ENCODE measurements at regions not wholly inside any gene's neighbourhood (a gene's known extent, or its start where the extent isn't known, plus 50 kb on each side); places are given as distances from the start of the nearest gene placed in this dataset.
"Not testable (repeated sequence)": the region's sequence is repeated elsewhere in the genome, so short reads cannot be mapped to it uniquely, and the experiment has no call there.

DNA sequence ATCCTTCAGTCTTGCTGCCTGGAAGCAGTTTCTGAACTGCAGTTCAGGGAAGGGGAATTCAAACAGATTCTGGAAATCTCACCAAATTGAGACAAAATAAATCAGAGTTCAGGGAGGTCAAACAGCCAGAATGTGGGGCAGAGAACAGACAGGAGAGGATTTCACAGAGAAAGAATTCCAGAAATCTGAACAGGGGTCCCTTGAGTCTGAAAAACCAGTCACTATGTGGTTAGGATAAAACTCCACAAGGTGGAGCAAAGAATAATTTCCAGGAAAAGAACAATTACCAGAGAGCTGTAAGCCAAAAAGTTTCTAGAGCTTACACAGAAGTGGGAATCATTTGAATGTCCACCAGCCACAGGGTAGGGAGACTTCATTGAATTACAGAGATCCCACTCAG is 84.7 kb downstream of the URB2 start:
- no peak for ATAC-seq

DNA sequence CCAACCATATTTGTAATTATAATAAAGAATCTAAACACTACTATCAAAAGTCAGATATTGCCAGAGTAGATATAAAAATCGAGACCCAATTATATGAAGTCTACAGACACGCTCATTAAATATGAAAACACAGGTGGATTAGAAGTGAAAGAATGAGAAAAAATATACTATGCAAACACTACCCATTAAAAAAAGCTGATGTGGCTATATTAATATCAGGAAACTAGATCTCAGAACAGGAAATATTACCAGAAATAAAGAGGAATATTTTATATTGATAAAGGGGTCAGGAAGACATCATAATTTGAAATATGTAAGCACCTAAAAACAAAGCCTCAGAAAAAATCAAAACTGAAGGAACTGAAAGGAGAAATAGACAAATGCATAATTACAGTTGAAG is 88.3 kb downstream of the URB2 start:
- no peak for ATAC-seq

DNA sequence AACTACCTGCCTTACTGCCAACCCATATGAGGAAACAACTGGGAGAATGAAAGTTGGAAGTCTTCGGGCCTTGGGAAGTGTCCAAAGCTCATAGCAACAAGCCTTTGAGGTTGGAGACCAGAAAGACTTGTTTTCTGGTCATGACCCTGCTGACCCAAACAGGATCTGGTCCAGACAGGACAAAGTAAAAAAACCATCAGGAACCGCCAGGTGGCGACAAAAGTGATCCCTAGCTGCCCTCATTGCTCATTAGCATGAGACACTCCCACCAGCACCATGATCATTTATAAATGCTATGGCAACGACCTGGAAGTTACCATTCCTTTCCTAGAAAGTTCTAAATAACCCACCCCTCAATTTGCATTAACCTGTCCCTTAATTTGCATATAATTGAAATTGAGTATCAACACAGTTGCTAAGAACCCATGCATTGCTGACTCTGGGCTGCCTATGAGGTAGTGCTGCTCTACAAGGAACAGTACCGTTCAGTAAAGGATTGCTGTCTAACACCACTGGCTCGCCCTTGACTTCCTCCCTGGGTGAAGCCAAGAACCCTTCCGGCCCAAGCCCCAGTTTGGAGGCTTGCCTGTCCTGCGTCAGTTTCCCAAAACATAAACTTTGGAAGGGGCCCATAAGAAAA is 89.0 kb downstream of the URB2 start:
- no peak for ATAC-seq

DNA sequence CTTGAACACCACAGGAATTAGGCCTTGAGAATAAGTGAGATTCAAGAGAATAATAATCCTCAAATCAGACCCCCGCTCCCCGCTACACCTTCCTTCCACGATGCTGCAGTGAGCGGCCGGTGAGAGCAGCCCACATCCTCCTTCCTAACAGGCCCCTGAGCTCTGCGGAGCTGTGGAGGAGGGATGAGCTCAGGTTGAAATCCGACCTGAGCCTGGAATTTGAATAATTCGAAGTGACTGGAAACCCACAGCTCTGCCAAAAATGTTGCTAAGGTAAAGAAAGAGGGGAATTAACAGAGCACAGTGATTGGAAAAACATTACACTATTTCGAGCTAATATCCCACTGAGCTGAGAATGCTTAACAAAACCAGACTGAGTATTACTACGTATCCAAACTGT is 90.0 kb downstream of the URB2 start:
- ATAC-seq: no peak

DNA sequence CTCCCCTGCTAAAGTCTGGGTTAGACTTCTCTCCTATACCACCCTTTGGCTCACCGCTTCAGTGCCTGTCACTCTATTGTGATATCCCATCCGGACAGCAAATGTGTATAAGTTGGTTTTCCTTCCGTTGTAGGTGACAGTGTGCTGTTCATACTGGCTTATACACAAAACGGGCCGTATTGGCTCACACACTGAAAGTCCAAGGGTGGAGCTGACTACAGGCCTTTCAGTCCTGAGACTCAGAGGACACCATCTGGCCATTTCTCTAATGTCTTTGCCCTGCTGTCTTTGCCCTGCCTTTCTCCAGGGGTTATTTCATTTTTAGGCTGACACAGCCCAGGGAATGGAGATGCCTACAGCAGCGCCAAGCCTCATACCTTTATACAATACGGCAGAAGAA is 90.7 kb downstream of the URB2 start:
- no peak for ATAC-seq

DNA sequence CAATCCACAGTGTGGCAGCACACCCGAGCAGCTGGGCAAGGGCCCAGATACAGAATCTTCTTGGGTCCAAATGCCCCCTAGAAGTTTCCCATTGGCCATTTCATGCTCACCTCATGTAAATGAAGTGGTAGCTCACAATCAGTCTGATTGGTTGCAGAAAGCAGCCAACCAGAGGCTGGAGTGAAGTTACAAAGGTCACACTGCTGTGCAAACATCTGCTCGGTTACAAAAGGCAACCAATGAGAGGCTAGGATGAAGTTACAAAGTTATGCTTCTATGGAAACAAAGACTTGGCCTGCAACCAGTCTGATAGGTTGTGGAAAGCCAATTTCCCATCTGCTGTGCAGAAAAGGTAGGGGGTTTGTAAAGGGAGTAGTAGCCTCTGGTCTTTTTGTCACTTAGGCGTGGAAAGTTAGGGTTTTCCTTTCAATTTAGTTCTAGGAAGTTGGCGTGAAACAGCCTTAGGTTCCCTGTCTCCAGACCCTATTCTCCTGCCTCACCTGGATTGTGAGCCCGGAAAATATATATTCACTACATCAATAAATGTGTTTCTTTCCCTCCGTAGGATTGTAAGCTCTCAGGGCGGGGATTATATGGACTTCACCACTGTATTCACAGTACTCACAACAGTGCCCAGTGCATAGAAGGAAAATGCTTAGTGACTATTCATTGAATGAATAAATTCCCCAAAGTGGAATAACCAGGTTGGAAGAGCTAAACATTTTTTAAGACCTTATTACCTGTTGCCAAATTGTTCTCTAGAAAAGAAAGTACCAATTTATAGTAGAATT is 91.9 kb downstream of the URB2 start:
- ATAC-seq: no peak

DNA sequence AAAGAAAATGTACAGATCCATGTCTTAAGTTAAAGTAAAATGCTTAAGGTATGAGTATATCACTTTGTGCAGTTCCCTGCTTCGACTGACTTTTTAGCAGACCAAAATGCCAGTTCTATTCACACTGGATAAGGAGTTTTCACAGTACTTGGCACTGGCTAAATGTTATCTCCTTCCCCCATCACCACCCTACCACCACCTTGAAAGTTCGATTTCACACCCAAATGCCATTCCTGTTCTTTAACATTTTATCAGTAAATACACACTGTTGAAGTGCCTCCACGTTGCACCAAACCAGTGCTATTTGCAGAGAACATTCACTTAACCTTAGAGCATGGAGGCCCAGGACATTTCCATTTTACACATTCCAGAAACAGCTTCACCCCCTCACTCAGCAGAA is 100.0 kb downstream of the URB2 start:
- ATAC-seq: no peak

DNA sequence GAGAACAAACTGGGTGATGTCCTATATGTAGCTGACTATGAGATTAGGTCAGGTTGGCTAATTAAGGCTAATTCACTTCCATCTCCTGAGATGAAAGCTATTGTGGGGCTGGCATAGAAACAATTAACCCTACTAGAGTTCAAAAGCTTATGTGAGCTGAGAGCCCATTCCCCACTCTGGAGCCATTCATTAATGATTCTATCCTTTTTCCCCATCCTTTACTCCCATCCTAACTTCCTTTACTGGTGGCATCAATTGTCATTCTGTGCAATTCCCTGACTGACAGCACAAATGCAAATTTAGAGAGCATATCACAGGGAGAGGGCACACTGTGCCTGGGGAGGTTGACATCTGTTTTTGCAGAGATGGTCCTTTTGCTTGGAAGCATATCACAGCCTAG is 103.9 kb downstream of the URB2 start:
- no peak for ATAC-seq

DNA sequence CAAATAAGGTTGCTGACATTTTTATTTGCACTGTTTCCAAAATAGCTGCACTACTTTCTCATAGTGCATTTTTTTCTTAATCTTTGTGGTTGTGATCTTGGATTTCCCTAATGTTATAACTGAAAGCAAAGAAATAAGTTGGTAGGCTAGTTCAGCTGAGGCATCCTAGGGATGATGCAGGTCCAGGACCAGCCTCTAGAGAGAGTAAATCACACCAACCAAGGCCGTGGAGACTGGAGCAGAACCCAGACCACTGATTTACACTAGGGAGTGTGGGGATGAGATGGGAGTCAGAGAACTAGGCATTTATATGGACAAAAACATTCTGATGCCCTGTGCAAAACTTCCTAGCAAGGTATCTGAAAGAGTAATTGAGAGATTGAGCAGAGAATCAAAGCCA is 104.5 kb downstream of the URB2 start:
- no peak for ATAC-seq

DNA sequence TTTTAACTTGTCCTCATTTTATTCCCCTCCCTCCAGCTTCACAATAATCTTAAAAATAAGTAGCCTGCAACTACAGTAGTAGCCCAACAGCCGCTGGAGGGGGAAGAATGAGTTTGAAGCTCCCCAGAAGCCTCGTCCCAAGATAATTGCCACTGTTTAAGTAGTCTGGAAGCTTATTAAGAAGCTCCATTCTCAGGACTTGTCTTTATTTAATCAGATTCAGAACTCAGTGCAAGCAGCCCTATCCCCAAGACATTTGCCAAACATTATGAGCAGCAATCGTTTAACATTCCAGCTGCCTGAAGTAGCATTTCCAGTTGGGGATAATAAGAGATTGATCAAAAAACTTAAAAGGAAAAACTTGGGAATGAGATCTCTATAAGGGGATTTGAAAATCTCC is 106.0 kb downstream of the URB2 start:
- ATAC-seq: no peak

DNA sequence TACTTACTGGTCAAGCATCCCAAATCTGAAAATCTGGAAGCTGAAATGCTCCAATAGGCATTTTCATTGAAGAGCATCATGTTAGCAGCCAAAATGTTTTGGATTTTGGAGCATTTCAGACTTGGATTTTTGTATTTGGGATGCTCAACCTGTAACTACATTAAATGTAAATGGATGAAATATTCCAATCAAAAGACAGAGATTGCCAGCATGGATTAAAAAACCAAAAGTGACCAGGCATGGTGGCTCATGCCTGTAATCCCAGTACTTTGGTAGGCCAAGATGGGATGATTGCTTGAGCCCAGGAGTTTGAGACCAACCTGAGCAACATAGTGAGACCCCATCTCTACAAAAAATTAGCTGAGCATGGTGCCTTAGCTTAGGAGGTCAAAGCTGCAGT is 110.3 kb downstream of the URB2 start:
- no peak for ATAC-seq

DNA sequence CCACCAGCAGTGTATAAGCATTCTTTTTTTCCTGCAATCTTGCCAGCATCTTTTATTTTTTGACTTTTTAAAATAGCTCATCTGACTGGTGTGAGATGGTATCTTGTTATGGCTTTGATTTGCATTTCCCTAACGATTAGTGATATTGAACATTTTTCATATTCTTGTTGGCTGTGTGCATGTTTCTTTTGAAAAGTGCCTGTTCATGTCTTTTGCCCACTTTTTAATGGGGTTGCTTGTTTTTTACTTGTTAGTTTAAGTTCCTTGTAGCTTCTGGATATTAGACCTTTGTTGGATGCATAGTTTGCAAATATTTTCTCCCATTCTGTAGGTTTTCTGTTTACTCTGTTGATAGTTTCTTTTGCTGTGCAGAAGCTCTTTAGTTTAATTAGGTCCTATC is 116.6 kb downstream of the URB2 start:
- not testable (repeated sequence) for ATAC-seq

DNA sequence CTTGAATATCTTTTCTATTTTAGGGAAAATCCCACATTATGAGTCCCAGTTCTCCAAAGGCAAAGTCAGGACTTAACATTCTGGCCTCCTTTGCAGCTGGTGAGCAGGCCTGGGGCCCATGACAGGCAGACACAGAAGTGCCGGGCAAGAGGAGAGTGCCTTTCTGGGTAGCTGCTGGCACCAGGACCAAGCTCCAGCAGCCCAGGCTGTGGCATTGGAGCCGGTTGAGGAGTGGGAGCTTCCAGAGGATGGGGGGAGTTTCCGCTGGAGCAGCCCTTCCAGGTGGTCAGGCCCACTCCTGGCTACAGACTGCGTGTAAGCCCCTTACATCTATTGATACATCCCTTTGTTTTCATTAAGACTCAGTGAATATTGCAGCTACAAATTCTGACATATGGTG is 123.9 kb downstream of the URB2 start:
- ATAC-seq: no peak

DNA sequence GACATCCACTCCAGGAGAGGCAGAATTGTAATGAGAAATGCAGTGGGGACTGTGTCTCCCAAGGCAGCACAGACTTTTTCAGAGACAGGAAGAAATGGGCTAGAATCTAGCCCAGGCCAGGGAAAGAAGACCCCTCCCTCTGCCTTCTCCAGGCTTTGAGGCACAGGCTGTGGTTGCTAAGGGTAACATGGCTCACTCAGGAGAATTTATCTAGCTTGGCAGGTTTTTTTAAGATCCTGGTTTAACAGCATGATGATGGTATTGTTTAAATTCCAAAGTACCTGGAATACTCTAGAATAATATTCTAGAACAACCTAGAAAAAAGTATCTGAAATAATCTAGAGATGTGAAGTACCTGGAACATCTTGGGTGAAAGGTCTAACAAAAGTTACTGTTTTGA is 125.6 kb downstream of the URB2 start:
- no peak for ATAC-seq

DNA sequence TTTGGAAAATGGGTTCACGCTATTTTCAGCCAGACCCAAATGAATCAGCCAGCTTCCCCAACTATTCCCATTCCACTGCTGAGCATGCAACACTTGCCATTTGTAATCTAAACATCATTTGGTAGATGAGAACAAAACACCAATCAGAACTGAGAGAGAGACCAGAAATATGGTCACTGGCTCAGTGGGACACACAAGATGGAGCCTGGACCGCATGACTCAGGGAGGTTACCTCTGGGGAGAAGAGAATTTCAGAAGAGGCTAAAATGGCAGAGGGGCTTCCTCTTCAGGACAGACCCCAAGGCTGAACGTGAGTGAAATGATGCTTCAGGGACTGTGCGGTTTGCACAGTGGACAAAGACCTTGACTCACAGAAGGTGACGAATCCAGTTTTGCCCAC is 126.6 kb downstream of the URB2 start:
- no peak for ATAC-seq

DNA sequence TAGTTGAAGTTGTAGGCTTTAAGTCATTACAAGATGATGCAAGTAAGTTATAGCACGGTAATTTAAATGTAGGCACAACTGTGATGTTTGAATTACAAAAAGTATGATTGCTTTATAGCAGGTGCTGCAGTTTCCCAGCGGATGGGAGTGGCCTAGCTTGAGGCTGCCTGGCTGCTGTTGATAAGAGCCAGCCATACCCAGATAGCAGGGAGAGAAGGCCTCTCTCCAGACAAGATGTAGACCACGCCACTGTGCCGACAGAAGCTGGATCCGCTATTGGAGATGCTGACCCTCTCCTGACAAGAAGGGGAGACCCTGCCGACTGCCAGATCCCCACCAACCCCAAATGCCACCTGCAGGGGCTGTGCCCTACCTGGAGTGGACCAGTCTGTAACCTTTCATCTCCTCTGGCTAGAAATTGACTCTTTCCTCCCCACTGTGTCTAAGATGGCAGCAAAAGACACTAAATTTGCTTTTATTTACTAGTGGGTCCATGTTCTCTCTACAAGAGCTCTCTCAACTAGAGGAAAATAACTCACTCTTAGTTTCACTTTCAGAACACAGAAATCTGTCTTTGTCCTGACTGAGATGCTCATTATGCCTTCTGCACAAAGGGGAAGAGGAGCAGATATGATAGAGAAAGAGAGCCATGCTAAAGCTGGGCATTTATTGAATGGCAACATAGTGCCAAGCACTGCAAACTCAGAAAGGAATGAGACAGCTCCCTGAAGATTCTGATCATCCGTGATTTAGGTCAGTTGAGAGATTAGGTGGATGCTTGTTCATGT is 127.9 kb downstream of the URB2 start:
- peak in 1 of 2 donors; percentile 24 for ATAC-seq

DNA sequence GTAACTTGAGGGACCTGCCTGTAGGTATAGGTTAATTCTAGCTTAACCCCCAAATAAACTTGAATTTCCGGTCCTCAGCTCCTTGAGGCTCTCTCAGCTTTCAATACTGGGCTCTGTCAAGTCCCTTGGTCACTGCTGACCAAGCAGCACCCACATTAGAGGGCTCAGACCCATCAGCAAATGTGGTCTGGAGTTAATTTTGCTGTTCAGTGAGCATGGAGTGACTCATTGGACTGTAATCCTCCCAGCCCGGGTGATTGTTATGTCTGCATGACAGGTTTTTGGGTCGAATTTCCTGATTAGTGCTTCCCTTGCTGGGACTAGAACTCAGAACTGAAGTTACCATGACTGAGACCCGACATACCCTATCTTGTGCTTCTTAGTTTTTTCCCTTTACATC is 130.6 kb downstream of the URB2 start:
- ATAC-seq: no peak

DNA sequence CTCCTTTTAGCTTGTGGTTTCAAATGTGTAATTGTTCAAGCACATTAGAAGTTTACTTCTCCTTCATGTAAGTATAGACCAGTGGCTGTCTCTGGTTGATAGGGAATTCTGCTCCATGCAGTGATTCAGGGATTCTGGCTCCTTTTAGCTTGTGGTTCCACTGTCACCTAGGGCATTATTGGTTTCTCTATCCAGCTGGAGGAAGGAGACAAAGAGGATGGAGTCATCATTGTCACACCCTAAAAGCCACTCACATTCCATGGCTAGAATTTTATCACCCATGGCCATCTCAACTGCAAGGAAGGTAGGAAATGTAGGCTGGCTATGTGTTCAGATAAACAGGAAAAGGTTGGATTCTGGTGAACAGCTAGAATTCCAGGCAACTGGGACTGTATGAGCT is 131.2 kb downstream of the URB2 start:
- ATAC-seq: no peak

DNA sequence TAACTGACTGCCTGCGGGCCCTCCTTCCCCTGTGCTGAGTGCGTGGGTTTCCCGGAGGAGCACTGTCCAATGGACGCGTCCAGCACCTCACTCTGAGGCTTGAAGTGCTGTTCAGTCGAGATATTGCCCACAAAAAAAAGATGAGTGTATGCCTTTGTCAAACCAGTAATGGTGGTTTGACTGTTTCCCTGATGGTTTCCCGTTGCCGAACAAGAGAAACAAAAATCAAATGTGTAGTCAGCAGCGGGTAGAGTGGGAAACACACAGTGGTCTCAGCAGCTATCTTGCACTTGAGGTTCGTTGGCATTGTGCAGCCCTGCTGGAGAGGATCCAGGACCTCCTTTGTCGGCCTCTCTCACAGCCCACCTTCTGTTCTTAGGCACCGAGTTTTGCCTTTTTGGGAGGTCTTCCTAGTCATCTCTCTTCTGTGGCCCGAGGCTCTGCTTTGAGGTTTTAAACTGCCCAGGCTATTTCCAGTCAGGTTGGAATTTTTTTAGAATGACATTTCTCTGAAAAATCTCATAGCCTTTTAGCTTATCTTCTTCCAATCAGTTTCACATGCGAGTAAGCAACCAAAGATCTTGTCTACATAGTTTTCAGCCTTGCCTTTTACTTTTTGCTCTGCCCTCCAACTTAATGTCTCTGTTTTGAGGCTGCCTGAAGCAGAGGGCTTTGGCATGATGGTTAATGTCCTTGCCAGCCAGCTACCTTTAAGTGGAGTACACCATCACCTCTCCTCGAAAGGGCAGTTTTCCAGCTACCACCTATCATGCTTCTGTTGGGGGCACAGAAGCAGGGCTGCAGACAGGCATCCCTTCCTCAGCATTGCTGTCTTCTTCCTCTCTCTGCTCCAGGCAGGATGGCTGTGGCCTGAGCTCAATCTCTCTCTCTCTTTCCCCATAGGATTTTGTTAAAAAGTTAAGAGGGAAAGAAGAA is 132.3 kb downstream of the URB2 start:
- ATAC-seq: no peak

DNA sequence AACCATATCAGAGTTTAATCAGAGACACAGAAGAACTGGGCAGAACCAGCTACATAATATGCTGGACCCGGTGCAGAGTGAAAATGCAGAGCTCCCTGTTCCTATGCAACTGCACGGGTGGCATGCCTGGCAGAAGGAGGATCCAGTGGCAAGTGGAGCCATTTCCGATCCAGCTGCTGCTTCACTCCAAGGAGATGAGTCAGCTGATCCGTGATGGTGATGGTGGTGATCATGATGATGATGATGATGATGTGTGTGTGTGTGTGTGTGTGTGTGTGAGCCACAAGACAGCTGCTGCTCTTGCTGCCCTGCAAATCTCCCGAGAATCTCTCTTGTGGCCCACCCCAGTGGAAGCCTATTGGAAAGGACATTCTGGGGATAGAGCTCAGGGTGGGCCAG is 133.0 kb downstream of the URB2 start:
- ATAC-seq: no peak

DNA sequence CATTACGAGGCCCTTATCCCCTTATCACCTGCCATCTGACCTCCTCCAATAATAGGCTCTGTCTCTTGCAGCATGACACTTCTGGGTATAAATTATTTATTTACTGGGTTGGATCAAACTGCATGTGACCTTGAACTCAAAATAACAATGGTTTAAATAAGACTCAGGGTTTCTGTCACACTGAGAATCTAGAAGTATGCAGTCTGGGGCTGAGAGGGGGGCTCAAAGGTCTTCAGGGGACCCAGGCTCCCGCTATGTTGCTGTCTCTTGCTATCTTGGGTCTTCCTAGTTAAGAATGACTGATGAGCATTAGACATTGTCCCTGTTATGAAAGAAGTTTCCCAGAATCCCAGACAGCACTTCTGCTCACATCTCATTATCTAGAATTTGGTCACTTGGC is 133.5 kb downstream of the URB2 start:
- ATAC-seq: no peak

DNA sequence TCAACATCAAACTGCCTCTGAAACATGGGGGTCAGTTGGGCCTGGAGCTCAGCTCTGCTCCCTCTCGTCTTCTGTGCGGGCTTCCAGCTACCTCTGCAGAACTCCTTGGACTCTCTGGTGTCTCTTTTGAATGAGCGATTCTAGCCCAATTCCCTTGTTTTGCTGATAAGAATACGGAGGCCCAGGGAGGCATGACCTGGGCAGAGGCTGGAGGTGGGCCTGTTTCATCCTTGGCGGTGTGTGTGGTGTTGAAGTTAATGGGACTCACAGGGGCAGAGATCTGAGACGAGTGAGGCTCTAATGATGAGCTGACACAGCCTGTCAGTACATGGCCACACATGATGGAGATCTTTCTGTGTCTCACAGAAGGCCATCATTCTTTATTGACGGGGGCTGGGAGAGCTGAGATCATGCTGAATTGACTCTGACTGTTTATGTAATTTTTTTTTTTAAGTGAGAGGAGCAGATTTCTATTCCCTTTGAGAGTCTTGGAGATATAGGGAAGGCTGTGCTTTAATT is 134.5 kb downstream of the URB2 start:
- ATAC-seq: no peak

DNA sequence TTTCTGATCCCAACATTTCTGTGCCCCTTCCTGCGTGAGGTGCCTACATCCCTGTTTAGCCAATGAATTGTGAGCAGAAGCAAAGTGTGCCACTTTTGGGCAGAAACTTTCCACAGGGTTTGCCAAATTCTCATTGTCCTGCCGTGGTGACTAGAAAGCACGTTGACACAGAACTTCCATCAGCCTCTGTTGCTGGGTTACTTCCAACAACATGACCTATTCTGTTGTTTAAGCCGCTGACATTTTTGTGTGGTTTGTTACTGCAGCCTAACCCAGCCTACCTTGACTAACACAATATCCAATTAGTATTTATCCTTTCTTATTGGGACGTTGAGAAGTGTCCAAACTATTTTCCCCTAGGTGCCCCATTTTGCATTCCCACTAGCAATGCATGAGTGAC is 136.8 kb downstream of the URB2 start:
- no peak for ATAC-seq
